ENCODE measurements at regions not wholly inside any gene's neighbourhood (a gene's known extent, or its start where the extent isn't known, plus 50 kb on each side); places are given as distances from the start of the nearest gene placed in this dataset.
A peak's percentile ranks its signal among the peaks of the same experiment; 100 is the strongest.
"Not testable (repeated sequence)": the region's sequence is repeated elsewhere in the genome, so short reads cannot be mapped to it uniquely, and the experiment has no call there.

DNA sequence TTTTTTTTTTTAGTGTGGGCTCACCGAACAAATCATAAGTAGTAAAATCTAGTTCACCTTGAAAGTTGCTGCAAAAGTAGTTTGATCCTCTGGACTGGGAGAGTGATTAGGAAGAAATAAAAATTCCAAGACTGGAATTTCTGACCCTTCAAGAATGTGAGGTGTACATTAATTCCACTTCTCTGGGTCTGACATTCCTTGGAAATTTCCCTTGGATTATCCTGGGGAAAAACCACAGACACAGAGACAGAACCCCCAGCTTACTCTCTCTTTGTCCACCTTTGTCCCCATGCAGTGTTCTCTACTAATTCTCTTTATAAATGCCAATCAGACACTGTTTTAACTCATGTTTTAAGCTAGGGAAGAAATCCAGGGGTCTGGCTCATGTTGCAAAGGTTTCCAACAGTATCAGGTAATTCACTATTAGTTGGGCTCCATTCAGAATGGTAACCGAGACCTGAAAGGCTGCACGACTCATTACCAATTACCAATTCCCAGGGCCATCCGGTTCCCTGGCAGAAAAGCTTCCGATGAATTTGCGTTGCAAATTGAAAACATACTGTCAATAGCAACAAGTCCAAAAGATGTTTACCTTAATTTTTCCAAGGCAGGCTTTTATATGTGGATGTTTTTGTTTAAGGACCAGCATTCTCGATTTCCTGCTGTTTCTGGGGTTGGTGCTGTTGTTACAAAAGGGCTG, 86.3 kb downstream of the BAMBI start:
- Histone ChIP-seq H3K9me3 (ENCODE audit: control insufficient read depth, insufficient read depth, low read length) (peaks cover 3% of the 10 kb centered on the region), H3K4me1 (ENCODE audit: control insufficient read depth, insufficient read depth, low read length) (no peaks in the 10 kb centered on the region), H3K27ac (ENCODE audit: low read depth, low read length) (no peak overlapping the region), H3K36me3 (ENCODE audit: control insufficient read depth, insufficient read depth, low read length) (no peaks in the 10 kb centered on the region), H3K27me3 (ENCODE audit: control insufficient read depth, insufficient read depth, low read length) (no peaks in the 10 kb centered on the region), H3K4me3 (ENCODE audit: low read depth, low read length) (no peak overlapping the region)
- WGBS (ENCODE audit: insufficient coverage) = 11% methylated on average over 3 of the region's 7 CpGs
- DNase-seq (ENCODE audit: low read depth in 4 of 6, low spot score in 6 of 6) = no peak

DNA sequence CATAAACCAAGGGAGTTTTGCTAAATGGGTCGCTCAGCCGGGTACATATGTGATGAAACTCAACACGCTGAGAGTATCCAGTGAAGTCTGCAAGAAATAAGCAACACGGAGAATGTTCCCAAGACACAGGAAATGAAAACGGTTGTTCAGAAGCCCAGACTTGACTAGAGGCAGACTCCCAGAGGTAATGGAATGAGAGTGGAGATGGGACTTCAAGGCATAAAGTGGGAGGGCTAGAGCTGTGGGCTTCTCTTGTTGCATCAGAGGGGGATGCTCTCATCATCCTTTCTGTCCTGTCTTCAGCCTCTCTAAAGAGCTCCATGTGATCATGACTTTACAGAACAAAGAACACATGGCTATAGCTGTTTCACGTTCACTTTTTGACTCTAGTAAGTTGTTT, 88.3 kb downstream of the BAMBI start:
- DNase-seq (ENCODE audit: low read depth in 4 of 6, low spot score in 6 of 6) = no peak
- 74% methylated on average over 5 of the region's 6 CpGs for WGBS (ENCODE audit: insufficient coverage)
- Histone ChIP-seq H3K36me3 (ENCODE audit: control insufficient read depth, insufficient read depth, low read length) (no peaks in the 10 kb centered on the region), H3K27ac (ENCODE audit: low read depth, low read length) (no peak overlapping the region), H3K9me3 (ENCODE audit: control insufficient read depth, insufficient read depth, low read length) (peaks cover 3% of the 10 kb centered on the region), H3K4me3 (ENCODE audit: low read depth, low read length) (no peak overlapping the region), H3K4me1 (ENCODE audit: control insufficient read depth, insufficient read depth, low read length) (no peaks in the 10 kb centered on the region), H3K27me3 (ENCODE audit: control insufficient read depth, insufficient read depth, low read length) (no peaks in the 10 kb centered on the region)

DNA sequence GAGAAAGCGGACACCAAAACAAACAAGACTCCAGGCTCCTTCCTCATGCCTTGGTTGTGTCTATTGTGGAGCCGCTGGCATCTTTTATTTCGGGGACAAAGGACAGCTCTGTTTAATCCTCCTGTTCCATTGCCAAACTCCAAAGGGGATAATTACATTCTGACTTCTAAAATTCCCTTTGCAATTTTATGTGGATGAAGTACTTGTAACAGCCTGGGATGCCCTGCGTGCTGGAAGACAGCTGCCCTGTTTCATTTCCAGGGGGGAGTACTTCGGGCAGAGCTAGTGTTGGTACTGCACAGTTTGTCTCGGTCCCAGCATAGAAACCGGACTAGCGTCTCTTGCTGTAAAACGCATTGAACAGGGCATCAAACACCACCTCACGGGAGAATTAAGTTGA, 90.9 kb downstream of the BAMBI start:
- Histone ChIP-seq H3K9me3 (ENCODE audit: control insufficient read depth, insufficient read depth, low read length) (no peaks in the 10 kb centered on the region), H3K27me3 (ENCODE audit: control insufficient read depth, insufficient read depth, low read length) (no peaks in the 10 kb centered on the region), H3K36me3 (ENCODE audit: control insufficient read depth, insufficient read depth, low read length) (no peaks in the 10 kb centered on the region), H3K4me3 (ENCODE audit: low read depth, low read length) (no peak overlapping the region), H3K4me1 (ENCODE audit: control insufficient read depth, insufficient read depth, low read length) (no peaks in the 10 kb centered on the region), H3K27ac (ENCODE audit: low read depth, low read length) (no peak overlapping the region)
- WGBS (ENCODE audit: insufficient coverage) = 37% methylated on average over 6 of the region's 10 CpGs
- peak in 2 of 6 donors; percentile 49 to 66 for DNase-seq (ENCODE audit: low read depth in 4 of 6, low spot score in 6 of 6)

DNA sequence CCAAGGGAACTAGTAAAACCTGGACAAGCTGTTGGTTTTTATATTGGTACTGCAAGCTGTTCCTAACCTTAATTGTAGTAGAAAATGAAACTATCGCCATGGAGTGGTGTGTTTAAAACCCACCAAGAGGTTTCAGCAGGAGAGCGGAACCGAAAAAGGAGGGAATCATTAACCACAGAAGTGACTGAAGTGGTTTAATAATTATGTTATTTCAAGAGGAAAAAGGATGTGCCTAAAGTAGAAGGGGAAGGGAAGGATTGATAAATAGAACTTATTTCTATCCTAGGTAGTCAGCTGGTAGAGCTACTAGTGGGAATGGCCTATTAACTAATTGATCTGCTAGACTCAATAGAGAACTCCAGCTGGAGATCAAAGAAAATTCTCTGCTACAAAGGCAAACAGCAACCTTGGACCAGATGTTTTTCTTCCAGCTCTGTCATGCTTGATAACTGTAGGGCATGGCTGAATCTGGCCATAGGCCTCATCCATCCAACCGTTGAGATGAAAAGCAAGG, 91.8 kb downstream of the BAMBI start:
- Histone ChIP-seq H3K4me1 (ENCODE audit: control insufficient read depth, insufficient read depth, low read length) (no peaks in the 10 kb centered on the region), H3K27ac (ENCODE audit: low read depth, low read length) (no peak overlapping the region), H3K4me3 (ENCODE audit: low read depth, low read length) (no peak overlapping the region), H3K27me3 (ENCODE audit: control insufficient read depth, insufficient read depth, low read length) (no peaks in the 10 kb centered on the region), H3K9me3 (ENCODE audit: control insufficient read depth, insufficient read depth, low read length) (no peaks in the 10 kb centered on the region), H3K36me3 (ENCODE audit: control insufficient read depth, insufficient read depth, low read length) (no peaks in the 10 kb centered on the region)
- peak in 1 of 6 donors; percentile 69 for DNase-seq (ENCODE audit: low read depth in 4 of 6, low spot score in 6 of 6)
- WGBS (ENCODE audit: insufficient coverage) = 51% methylated on average over 3 of the region's 4 CpGs

DNA sequence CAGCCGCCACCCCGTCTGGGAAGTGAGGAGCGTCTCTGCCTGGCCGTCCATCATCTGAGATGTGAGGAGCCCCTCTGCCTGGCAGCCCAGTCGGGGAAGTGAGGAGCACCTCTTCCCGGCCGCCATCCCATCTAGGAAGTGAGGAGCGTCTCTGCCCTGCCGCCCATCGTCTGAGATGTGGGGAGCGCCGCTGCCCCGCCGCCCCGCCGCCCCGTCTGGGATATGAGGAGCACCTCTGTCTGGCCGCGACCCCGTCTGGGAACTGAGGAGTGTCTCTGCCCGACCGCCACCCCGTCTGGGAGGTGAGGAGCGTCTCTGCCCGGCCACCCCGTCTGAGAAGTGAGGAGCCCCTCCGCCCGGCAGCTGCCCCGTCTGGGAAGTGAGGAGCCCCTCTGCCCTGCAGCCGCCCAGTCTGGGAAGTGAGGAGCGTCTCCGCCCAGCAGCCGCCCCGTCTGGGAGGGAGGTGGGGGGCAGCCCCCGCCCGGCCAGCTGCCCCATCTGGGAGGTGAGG, 94.3 kb downstream of the BAMBI start:
- not testable (repeated sequence) for H3K27ac ChIP-seq (ENCODE audit: low read depth, low read length); H3K9me3 ChIP-seq (ENCODE audit: control insufficient read depth, insufficient read depth, low read length); H3K36me3 ChIP-seq (ENCODE audit: control insufficient read depth, insufficient read depth, low read length); H3K27me3 ChIP-seq (ENCODE audit: control insufficient read depth, insufficient read depth, low read length); H3K4me3 ChIP-seq (ENCODE audit: low read depth, low read length); H3K4me1 ChIP-seq (ENCODE audit: control insufficient read depth, insufficient read depth, low read length); DNase-seq (ENCODE audit: low read depth in 4 of 6, low spot score in 6 of 6)
- 97% methylated on average over 26 of the region's 36 CpGs for WGBS (ENCODE audit: insufficient coverage)

DNA sequence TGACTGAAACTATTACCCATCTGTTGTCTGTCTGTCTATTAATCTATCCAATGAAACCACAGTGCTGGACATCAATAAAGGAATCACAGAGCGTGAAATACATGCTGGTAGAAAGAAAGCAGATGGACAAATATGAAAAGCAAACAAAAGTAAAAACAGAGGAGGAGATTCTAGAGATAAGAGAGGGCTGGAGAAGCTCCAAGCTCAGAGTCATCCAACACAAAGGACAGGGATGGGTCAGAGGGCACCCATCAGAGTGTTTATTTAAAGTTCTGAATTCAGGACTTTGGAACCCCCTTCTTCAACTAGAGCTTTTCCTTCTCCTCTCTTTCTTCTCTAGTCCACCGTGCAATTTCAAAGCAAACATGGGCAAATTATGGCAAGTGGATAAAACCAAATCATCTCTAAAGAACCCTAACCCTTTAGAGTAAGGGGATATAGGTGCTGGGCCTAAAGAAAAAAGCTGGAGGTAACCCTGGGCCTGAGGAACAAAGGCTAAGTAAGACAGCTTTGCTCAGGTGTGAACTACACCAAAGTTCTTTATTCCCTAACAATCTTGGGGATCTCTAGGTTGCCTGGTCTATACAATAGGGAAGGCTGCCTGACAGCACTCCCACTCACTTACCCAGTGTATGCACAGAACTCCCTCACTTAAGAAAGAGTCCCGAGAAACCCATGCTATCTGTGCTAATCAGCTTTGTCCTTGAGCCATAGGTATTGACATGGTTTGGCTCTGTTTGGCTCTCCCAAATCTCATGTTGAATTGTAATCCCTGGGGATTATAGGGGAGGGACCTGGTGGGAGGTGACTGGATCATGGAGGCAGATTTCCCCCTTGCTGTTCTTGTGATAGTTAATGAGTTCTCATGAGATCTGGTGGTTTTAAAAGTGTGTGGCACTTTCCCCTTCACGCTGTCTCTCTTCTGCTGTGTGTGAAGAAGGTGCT, 97.0 kb downstream of the BAMBI start:
- Histone ChIP-seq H3K9me3 (ENCODE audit: control insufficient read depth, insufficient read depth, low read length) (no peaks in the 10 kb centered on the region), H3K4me3 (ENCODE audit: low read depth, low read length) (no peak overlapping the region), H3K36me3 (ENCODE audit: control insufficient read depth, insufficient read depth, low read length) (no peaks in the 10 kb centered on the region), H3K27me3 (ENCODE audit: control insufficient read depth, insufficient read depth, low read length) (no peaks in the 10 kb centered on the region), H3K27ac (ENCODE audit: low read depth, low read length) (no peak overlapping the region), H3K4me1 (ENCODE audit: control insufficient read depth, insufficient read depth, low read length) (no peaks in the 10 kb centered on the region)
- DNase-seq (ENCODE audit: low read depth in 4 of 6, low spot score in 6 of 6) = no peak
- 100% methylated on average over 1 of the region's 4 CpGs for WGBS (ENCODE audit: insufficient coverage)

DNA sequence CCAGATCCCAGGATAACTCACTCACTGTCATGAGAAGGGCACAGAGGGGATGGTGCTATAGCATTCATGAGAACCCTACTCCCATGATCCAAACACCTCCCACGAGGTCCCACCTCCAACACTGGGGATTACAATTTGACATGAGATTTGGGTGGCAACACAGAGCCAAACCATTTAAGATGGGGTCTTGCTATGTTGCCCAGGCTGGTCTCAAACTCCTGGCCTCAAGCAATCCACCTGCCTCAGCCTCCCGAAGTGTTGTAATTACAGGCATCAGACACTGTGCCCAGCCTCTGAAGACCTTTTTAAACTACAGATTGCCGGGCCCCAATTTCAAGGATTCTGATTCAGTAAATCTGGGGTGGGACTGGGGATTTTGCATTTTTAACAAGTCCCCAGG, 98.5 kb downstream of the BAMBI start:
- Histone ChIP-seq H3K4me1 (ENCODE audit: control insufficient read depth, insufficient read depth, low read length) (no peaks in the 10 kb centered on the region), H3K36me3 (ENCODE audit: control insufficient read depth, insufficient read depth, low read length) (no peaks in the 10 kb centered on the region), H3K4me3 (ENCODE audit: low read depth, low read length) (no peak overlapping the region), H3K9me3 (ENCODE audit: control insufficient read depth, insufficient read depth, low read length) (no peaks in the 10 kb centered on the region), H3K27me3 (ENCODE audit: control insufficient read depth, insufficient read depth, low read length) (no peaks in the 10 kb centered on the region), H3K27ac (ENCODE audit: low read depth, low read length) (no peak overlapping the region)
- DNase-seq (ENCODE audit: low read depth in 4 of 6, low spot score in 6 of 6) = no peak
- WGBS (ENCODE audit: insufficient coverage) = 76% methylated on average over 2 of the region's 3 CpGs

DNA sequence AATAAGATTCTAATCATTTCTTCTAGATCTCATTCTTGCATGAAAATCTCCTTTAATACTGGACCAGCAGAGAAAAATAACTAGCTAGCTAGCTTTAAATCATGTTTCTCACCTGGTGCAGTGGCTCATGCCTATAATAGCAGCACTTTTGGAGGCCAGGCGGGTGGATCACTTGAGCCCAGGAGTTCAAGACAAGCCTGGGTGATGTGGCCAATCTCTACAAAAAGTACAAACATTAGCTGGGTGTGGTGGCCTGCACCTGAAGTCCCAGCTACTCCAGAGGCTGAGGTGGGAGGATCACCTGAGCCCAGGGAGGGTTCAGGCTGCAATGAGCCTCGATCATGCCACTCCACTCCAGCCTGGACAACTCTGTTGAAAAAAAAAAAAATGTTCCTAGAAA, 99.2 kb downstream of the BAMBI start:
- H3K9me3 ChIP-seq (ENCODE audit: control insufficient read depth, insufficient read depth, low read length) = no peaks in the 10 kb centered on the region
- no peaks in the 10 kb centered on the region for H3K27me3 ChIP-seq (ENCODE audit: control insufficient read depth, insufficient read depth, low read length)
- DNase-seq (ENCODE audit: low read depth in 4 of 6, low spot score in 6 of 6) = no peak
- H3K27ac ChIP-seq (ENCODE audit: low read depth, low read length) = no peak overlapping the region
- no peaks in the 10 kb centered on the region for H3K4me1 ChIP-seq (ENCODE audit: control insufficient read depth, insufficient read depth, low read length)
- H3K4me3 ChIP-seq (ENCODE audit: low read depth, low read length) = no peak overlapping the region
- H3K36me3 ChIP-seq (ENCODE audit: control insufficient read depth, insufficient read depth, low read length) = no peaks in the 10 kb centered on the region
- WGBS (ENCODE audit: insufficient coverage) = no CpG with 5 or more reads among the region's 2 CpGs

DNA sequence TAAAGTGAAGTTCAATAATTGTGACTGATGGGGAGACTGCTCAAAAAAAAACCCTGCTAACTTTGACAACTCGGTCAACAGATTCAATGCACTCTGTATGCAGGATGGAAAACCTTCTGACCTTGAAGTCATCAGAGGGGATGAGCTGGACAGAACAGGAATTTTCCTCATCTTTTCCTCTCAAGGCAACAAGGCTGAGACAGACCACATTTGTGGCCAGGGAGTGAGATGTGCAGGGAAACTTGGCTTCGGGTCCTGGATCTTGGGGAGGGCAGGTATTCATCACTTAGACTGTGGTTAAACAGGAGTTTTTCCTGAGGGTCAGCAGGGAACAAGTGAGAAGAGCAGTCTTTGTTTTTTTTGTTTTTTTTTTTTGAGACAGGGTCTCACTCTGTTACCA, 100.6 kb downstream of the BAMBI start:
- Histone ChIP-seq H3K27me3 (ENCODE audit: control insufficient read depth, insufficient read depth, low read length) (no peaks in the 10 kb centered on the region), H3K9me3 (ENCODE audit: control insufficient read depth, insufficient read depth, low read length) (no peaks in the 10 kb centered on the region), H3K4me1 (ENCODE audit: control insufficient read depth, insufficient read depth, low read length) (no peaks in the 10 kb centered on the region), H3K4me3 (ENCODE audit: low read depth, low read length) (no peak overlapping the region), H3K27ac (ENCODE audit: low read depth, low read length) (no peak overlapping the region), H3K36me3 (ENCODE audit: control insufficient read depth, insufficient read depth, low read length) (no peaks in the 10 kb centered on the region)
- 89% methylated on average over 2 of the region's 2 CpGs for WGBS (ENCODE audit: insufficient coverage)
- DNase-seq (ENCODE audit: low read depth in 4 of 6, low spot score in 6 of 6) = no peak

All from spinal cord (tissue), 9 donors.